ENCODE measurements at regions not wholly inside any gene's neighbourhood (a gene's known extent, or its start where the extent isn't known, plus 50 kb on each side); places are given as distances from the start of the nearest gene placed in this dataset.

DNA sequence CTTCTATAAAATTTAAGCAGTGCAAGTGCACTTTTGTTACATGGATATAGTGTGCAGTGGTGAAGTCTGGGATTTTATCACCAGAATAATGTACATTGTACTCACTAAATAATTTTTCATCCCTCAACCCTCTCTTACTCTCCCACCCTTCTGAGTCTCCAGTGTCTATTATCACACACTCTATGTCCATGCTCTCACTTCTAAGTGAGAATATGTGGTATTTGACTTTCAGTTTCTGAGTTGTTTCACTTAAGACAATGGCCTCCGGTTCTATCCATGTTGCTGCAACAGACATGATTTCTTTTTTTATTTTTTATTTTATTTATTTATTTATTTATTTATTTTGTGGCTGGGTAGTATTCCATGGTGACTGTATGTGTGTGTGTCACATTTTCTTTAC lies 855.9 kb upstream of the PHF14 start:
- BruUV-seq (replicated peaks): no TSS peak
- dilution Hi-C loops (cut with HindIII; ENCODE audit: low sequenced_read_pairs, unreplicated experiment): no loop called here

More for the DNA sequence above, 855.9 kb upstream of the PHF14 start:
- Histone ChIP-seq H3K36me3 (ENCODE audit: control insufficient read depth, insufficient read depth, low read length) (no peaks in the 10 kb centered on the region), H3K9me3 (ENCODE audit: control insufficient read depth, insufficient read depth, low read length) (peaks cover 12% of the 10 kb centered on the region), H3K23ac (ENCODE audit: low read depth, low read length) (no peak overlapping the region), H3K4me1 (ENCODE audit: control insufficient read depth, insufficient read depth, low read length) (no peaks in the 10 kb centered on the region), H3K4me3 (ENCODE audit: insufficient read depth, low read depth, low read length) (no peak overlapping the region), H3K9me1 (ENCODE audit: insufficient read depth, low read length) (no peaks in the 10 kb centered on the region), H4K91ac (ENCODE audit: insufficient read depth, low read depth, low read length) (no peak overlapping the region), H3K4me2 (ENCODE audit: low read depth, low read length) (no peak overlapping the region), H2AK9ac (replicated peaks; ENCODE audit: low read depth, low read length, poor library complexity) (no peak overlapping the region), H3K9ac (ENCODE audit: low read depth, low read length) (no peak overlapping the region), H3K4ac (ENCODE audit: low read depth, low read length) (no peak overlapping the region), H3K14ac (replicated peaks; ENCODE audit: low read depth, low read length) (no peak overlapping the region), H2AFZ (replicated peaks; ENCODE audit: low read length, poor library complexity) (no peak overlapping the region), H2BK120ac (ENCODE audit: low read depth, low read length) (no peak overlapping the region), H4K20me1 (ENCODE audit: insufficient read depth, low read length) (no peaks in the 10 kb centered on the region), H3K27me3 (ENCODE audit: control insufficient read depth, insufficient read depth, low read length) (no peaks in the 10 kb centered on the region), H2BK15ac (ENCODE audit: low read depth, low read length) (no peak overlapping the region), H3K18ac (ENCODE audit: low read depth, low read length) (no peak overlapping the region), H3K79me1 (ENCODE audit: low read depth in 1 of 2, low read length in 2 of 2) (no peaks in the 10 kb centered on the region), H2BK20ac (ENCODE audit: low read depth, low read length) (no peak overlapping the region), H4K8ac (ENCODE audit: low read depth in 2 of 2, low read length in 2 of 2) (no peak overlapping the region), H3K27ac (ENCODE audit: insufficient read depth, low read length) (no peak overlapping the region), H2AK5ac (ENCODE audit: low read depth, low read length) (no peak overlapping the region), H3K56ac (ENCODE audit: extremely low read depth, insufficient read depth, low read length) (no peak overlapping the region), H4K5ac (ENCODE audit: low read depth, low read length) (no peak overlapping the region), H2BK5ac (ENCODE audit: low read depth, low read length, poor library complexity, severe bottlenecking) (no peak overlapping the region)
- ATAC-seq (ENCODE audit: low read depth) (no peak), DNase-seq (no peak)
- ChIA-PET POLR2A (ENCODE audit: unreplicated experiment) (no interaction called here), CTCF (no interaction called here)
- intact Hi-C loops (cut with micrococcal nuclease) (no loop called here), in situ Hi-C loops (cut with MboI; ENCODE audit: low sequenced_read_pairs) (no loop called here)
- no CpG with 5 or more reads among the region's 1 CpG for WGBS, 2 experiments (ENCODE audit: extremely low coverage in 2 of 2, insufficient read length in 1 of 2)
- no peak for TF ChIP-seq RCOR1 (IDR thresholded peaks at IDR 0.05; ENCODE audit: insufficient replicate concordance, low read length)
- TF ChIP-seq POLR2A (IDR thresholded peaks at IDR 0.05; ENCODE audit: low read depth, low read length): no peak
- TF ChIP-seq FOS (IDR thresholded peaks at IDR 0.05; ENCODE audit: low read depth, low read length): no peak
- no peak for TF ChIP-seq MAZ (IDR thresholded peaks at IDR 0.05; ENCODE audit: borderline replicate concordance, low read depth, low read length)
- TF ChIP-seq SMC3 (IDR thresholded peaks at IDR 0.05; ENCODE audit: low read depth, low read length): no peak
- TF ChIP-seq CHD1 (IDR thresholded peaks at IDR 0.05; ENCODE audit: low read depth, low read length): no peak
- TF ChIP-seq, protein P1, sequence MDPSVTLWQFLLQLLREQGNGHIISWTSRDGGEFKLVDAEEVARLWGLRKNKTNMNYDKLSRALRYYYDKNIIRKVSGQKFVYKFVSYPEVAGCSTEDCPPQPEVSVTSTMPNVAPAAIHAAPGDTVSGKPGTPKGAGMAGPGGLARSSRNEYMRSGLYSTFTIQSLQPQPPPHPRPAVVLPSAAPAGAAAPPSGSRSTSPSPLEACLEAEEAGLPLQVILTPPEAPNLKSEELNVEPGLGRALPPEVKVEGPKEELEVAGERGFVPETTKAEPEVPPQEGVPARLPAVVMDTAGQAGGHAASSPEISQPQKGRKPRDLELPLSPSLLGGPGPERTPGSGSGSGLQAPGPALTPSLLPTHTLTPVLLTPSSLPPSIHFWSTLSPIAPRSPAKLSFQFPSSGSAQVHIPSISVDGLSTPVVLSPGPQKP (IDR thresholded peaks at IDR 0.05; ENCODE audit: borderline replicate concordance, low read depth, low read length): no peak
- TF ChIP-seq, protein P2, sequence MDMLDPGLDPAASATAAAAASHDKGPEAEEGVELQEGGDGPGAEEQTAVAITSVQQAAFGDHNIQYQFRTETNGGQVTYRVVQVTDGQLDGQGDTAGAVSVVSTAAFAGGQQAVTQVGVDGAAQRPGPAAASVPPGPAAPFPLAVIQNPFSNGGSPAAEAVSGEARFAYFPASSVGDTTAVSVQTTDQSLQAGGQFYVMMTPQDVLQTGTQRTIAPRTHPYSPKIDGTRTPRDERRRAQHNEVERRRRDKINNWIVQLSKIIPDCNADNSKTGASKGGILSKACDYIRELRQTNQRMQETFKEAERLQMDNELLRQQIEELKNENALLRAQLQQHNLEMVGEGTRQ (IDR thresholded peaks at IDR 0.05; ENCODE audit: low read depth, low read length): no peak
- TF ChIP-seq RAD21 (IDR thresholded peaks at IDR 0.05; ENCODE audit: low read length): no peak
- no peak for TF ChIP-seq CEBPB (IDR thresholded peaks at IDR 0.05; ENCODE audit: low read depth, low read length)
- no peak for TF ChIP-seq BHLHE40 (IDR thresholded peaks at IDR 0.05; ENCODE audit: low read depth, low read length)
- TF ChIP-seq RFX5 (IDR thresholded peaks at IDR 0.05; ENCODE audit: low read depth, low read length): no peak
- TF ChIP-seq, protein P3, sequence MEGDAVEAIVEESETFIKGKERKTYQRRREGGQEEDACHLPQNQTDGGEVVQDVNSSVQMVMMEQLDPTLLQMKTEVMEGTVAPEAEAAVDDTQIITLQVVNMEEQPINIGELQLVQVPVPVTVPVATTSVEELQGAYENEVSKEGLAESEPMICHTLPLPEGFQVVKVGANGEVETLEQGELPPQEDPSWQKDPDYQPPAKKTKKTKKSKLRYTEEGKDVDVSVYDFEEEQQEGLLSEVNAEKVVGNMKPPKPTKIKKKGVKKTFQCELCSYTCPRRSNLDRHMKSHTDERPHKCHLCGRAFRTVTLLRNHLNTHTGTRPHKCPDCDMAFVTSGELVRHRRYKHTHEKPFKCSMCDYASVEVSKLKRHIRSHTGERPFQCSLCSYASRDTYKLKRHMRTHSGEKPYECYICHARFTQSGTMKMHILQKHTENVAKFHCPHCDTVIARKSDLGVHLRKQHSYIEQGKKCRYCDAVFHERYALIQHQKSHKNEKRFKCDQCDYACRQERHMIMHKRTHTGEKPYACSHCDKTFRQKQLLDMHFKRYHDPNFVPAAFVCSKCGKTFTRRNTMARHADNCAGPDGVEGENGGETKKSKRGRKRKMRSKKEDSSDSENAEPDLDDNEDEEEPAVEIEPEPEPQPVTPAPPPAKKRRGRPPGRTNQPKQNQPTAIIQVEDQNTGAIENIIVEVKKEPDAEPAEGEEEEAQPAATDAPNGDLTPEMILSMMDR (conservative IDR thresholded peaks at IDR 0.05; ENCODE audit: low read depth, low read length): no peak
- TF ChIP-seq MAFK (IDR thresholded peaks at IDR 0.05; ENCODE audit: low read depth, low read length): no peak
- no peak for TF ChIP-seq MXI1 (IDR thresholded peaks at IDR 0.05; ENCODE audit: borderline replicate concordance, low read depth, low read length)
- no peak for TF ChIP-seq NFE2L2 (IDR thresholded peaks at IDR 0.05; ENCODE audit: low read depth, low read length)

Data from IMR-90 (cell line).